Progenitor cell of endocrine pancreas (in vitro differentiated cells): ENCODE measurements at regions not wholly inside any gene's neighbourhood (a gene's known extent, or its start where the extent isn't known, plus 50 kb on each side); places are given as distances from the start of the nearest gene placed in this dataset.

Experiments used
- DNase-seq: peaks from one replicate; pipeline ENCODE4 v3.0.0; 2021; ENCODE audit warnings: low spot score; ENCODE audit not compliant: unreplicated experiment
- H3K27ac Mint-ChIP-seq: 2 replicates; pipeline ENCODE4 v1.8.0; 2021; ENCODE audit warnings: mild to moderate bottlenecking, moderate library complexity, mixed read lengths
- H3K27me3 Mint-ChIP-seq: 2 replicates; pipeline ENCODE4 v1.8.0; 2021; ENCODE audit warnings: mixed read lengths
- H3K36me3 Mint-ChIP-seq: 2 replicates; pipeline ENCODE4 v1.8.0; 2022; ENCODE audit warnings: mixed read lengths; ENCODE audit not compliant: insufficient read depth
- H3K4me1 Mint-ChIP-seq: 2 replicates; pipeline ENCODE4 v1.8.0; 2021; ENCODE audit warnings: low read depth, mixed read lengths
- H3K4me3 Mint-ChIP-seq: 2 replicates; pipeline ENCODE4 v1.8.0; 2021; ENCODE audit warnings: low read depth, mild to moderate bottlenecking, moderate library complexity, mixed read lengths
- H3K9me3 Mint-ChIP-seq: 2 replicates; pipeline ENCODE4 v1.8.0; 2021; ENCODE audit warnings: low read depth, mixed read lengths
- CTCF ChIP-seq: fragments of 200-600 bp; sonication (generic); IDR thresholded peaks from one replicate; pipeline ENCODE4 v1.5.0; 2021; ENCODE audit warnings: antibody characterized with exemption, mild to moderate bottlenecking; ENCODE audit not compliant: unreplicated experiment

GRCh38 chr21:20730441-20730840 is 267.8 kb upstream of the NCAM2 start:
- no peak for DNase-seq
- Mint-ChIP-seq H3K27ac (no peak overlapping the region), H3K4me3 (no peak overlapping the region), H3K27me3 (no peaks in the 10 kb centered on the region), H3K9me3 (no peaks in the 10 kb centered on the region), H3K36me3 (no peaks in the 10 kb centered on the region), H3K4me1 (no peaks in the 10 kb centered on the region)
- no peak for TF ChIP-seq CTCF

- no peaks in the 10 kb centered on the region for H3K36me3 Mint-ChIP-seq
- no peak overlapping the region for H3K27ac Mint-ChIP-seq
- no peak for DNase-seq
- no peak for TF ChIP-seq CTCF
- H3K9me3 Mint-ChIP-seq, result no peaks in the 10 kb centered on the region
- no peak overlapping the region for H3K4me3 Mint-ChIP-seq
- H3K27me3 Mint-ChIP-seq, result no peaks in the 10 kb centered on the region
- H3K4me1 Mint-ChIP-seq, result no peaks in the 10 kb centered on the region
These were observed 263.0 kb upstream of the NCAM2 start for GRCh38 chr21:20735257-20735656.

GRCh38 chr21:20737227-20737913 is 260.8 kb upstream of the NCAM2 start:
- DNase-seq, result no peak
- Mint-ChIP-seq H3K36me3 (no peaks in the 10 kb centered on the region), H3K9me3 (no peaks in the 10 kb centered on the region), H3K27ac (no peak overlapping the region), H3K4me3 (no peak overlapping the region), H3K4me1 (no peaks in the 10 kb centered on the region), H3K27me3 (no peaks in the 10 kb centered on the region)
- TF ChIP-seq CTCF, result no peak

- no peaks in the 10 kb centered on the region for H3K4me1 Mint-ChIP-seq
- H3K27me3 Mint-ChIP-seq, result no peaks in the 10 kb centered on the region
- no peaks in the 10 kb centered on the region for H3K9me3 Mint-ChIP-seq
- no peak overlapping the region for H3K27ac Mint-ChIP-seq
- peak; percentile 42 for TF ChIP-seq CTCF
- no peaks in the 10 kb centered on the region for H3K36me3 Mint-ChIP-seq
- no peak for DNase-seq
- H3K4me3 Mint-ChIP-seq, result no peak overlapping the region
These were observed 258.8 kb upstream of the NCAM2 start for GRCh38 chr21:20739421-20739820.

DNA sequence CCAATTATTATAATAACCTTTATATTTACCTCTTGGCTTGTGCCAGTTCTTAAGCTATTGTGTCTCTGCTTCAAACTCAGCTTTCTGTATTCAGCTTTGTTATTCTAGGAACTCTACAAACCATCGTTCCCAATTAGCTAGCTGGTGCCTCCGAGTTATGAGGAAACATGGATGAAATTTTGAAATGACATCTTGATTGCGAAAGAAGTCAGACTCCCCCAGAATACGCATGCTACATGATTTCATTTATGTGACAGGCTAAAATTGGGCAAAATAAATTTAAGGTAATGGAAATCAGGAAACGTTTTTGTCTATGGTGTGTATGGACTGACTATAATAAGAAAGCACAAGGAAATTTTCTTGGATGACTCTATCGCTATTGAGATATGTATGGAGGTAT is 256.8 kb upstream of the NCAM2 start:
- no peak overlapping the region for H3K27ac Mint-ChIP-seq
- no peaks in the 10 kb centered on the region for H3K4me1 Mint-ChIP-seq
- H3K4me3 Mint-ChIP-seq, result no peak overlapping the region
- no peak for TF ChIP-seq CTCF
- no peak for DNase-seq
- H3K27me3 Mint-ChIP-seq, result no peaks in the 10 kb centered on the region
- H3K36me3 Mint-ChIP-seq, result no peaks in the 10 kb centered on the region
- no peaks in the 10 kb centered on the region for H3K9me3 Mint-ChIP-seq
